Stomach (tissue), 4 donors: ENCODE measurements at regions not wholly inside any gene's neighbourhood (a gene's known extent, or its start where the extent isn't known, plus 50 kb on each side); places are given as distances from the start of the nearest gene placed in this dataset.

ENCODE experiments used
- EP300 ChIP-seq: sonication (generic); formaldehyde crosslinking; IDR thresholded peaks from one replicate; pipeline ENCODE4 v1.6.1; 2017; ENCODE audit warnings: antibody characterized with exemption
- POLR2AphosphoS5 ChIP-seq, 3 donors: sonication (generic); formaldehyde crosslinking; IDR thresholded peaks; one replicate each; pipeline ENCODE4 v1.6.1; 2016; ENCODE audit warnings: antibody characterized with exemption in 3 of 3
- TF ChIP-seq, protein P1 (sequence below), 7 experiments: fragments of 450-650 bp in 4 of 7; fragments of 200-600 bp in 3 of 7; sonication (generic) in 3 of 7; IDR thresholded peaks; one replicate each; pipeline ENCODE4 v1.5.1; 2016 to 2019; ENCODE audit warnings: antibody characterized with exemption in 7 of 7, control low read depth in 2 of 7, mild to moderate bottlenecking in 1 of 7

DNA sequence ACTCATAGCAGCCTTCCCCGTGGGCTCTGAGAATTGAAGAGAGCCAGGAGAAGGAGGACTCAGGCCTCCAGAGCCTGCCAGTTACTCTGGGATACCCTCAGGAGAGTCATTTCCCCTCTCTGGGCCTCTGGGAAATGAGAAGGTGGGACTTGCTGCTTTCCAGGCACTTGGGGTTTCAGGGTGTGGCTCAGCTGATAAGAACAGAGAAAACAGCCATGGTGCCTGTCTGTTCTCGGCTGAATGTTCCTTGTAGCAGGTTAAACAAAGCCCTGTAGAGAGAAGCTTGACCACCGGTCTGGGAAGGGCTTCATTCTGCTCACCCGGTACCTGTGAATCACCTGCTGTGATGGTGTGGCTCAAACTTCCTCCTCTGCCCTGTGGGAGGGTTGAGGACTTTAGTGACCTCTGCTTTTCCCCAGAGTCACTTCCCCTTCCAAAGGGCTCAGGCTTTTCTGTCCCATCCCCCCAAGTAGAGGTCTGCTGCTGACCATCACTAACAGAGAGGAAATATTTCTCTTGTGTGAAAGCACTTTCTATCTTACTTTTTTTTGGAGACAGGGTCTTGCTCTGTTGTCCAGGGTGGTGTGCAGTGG, 212.4 kb upstream of the GALNT17 start:
- TF ChIP-seq EP300 (no peak), POLR2AphosphoS5 (IDR thresholded peaks at IDR 0.05) (no peak)
- TF ChIP-seq, protein P1, sequence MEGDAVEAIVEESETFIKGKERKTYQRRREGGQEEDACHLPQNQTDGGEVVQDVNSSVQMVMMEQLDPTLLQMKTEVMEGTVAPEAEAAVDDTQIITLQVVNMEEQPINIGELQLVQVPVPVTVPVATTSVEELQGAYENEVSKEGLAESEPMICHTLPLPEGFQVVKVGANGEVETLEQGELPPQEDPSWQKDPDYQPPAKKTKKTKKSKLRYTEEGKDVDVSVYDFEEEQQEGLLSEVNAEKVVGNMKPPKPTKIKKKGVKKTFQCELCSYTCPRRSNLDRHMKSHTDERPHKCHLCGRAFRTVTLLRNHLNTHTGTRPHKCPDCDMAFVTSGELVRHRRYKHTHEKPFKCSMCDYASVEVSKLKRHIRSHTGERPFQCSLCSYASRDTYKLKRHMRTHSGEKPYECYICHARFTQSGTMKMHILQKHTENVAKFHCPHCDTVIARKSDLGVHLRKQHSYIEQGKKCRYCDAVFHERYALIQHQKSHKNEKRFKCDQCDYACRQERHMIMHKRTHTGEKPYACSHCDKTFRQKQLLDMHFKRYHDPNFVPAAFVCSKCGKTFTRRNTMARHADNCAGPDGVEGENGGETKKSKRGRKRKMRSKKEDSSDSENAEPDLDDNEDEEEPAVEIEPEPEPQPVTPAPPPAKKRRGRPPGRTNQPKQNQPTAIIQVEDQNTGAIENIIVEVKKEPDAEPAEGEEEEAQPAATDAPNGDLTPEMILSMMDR (IDR thresholded peaks at IDR 0.05), result no peak
